C4-2B (cell line): ENCODE measurements at regions not wholly inside any gene's neighbourhood (a gene's known extent, or its start where the extent isn't known, plus 50 kb on each side); places are given as distances from the start of the nearest gene placed in this dataset.

Experiments
- H3K27ac ChIP-seq: fragments of 450-650 bp; 2 replicates; pipeline ENCODE4 v1.5.1; 2017
- CTCF ChIP-seq: fragments of 450-650 bp; conservative IDR thresholded peaks from 2 replicates; pipeline ENCODE4 v1.5.1; 2017; ENCODE audit warnings: mild to moderate bottlenecking
- ZFX ChIP-seq: fragments of 450-650 bp; IDR thresholded peaks from 2 replicates; pipeline ENCODE4 v1.6.1; 2017

GRCh38 chr13:50323440-50324065, 308.3 kb downstream of the KCNRG start:
- TF ChIP-seq ZFX (no peak), CTCF (no peak)
- H3K27ac ChIP-seq = no peak overlapping the region

- no peak for TF ChIP-seq CTCF
- TF ChIP-seq ZFX = no peak
- H3K27ac ChIP-seq = no peak overlapping the region
These were observed 311.0 kb downstream of the KCNRG start for GRCh38 chr13:50326271-50326670.

GRCh38 chr13:50326811-50327210, 311.6 kb downstream of the KCNRG start:
- TF ChIP-seq CTCF (no peak), ZFX (no peak)
- H3K27ac ChIP-seq = no peak overlapping the region

- TF ChIP-seq ZFX (no peak), CTCF (no peak)
These were observed 319.0 kb downstream of the KCNRG start for GRCh38 chr13:50334115-50334778.

GRCh38 chr13:50334944-50335343, 319.7 kb downstream of the KCNRG start:
- no peak overlapping the region for H3K27ac ChIP-seq

More at GRCh38 chr13:50334115-50334778, 319.0 kb downstream of the KCNRG start:
- H3K27ac ChIP-seq = peak overlapping the region; percentile 72

GRCh38 chr13:50339271-50339670, 324.0 kb downstream of the KCNRG start:
- no peak for TF ChIP-seq CTCF
- no peak overlapping the region for H3K27ac ChIP-seq

More at GRCh38 chr13:50334944-50335343, 319.7 kb downstream of the KCNRG start:
- TF ChIP-seq ZFX = no peak
- TF ChIP-seq CTCF = no peak

- TF ChIP-seq CTCF (no peak), ZFX (no peak)
- H3K27ac ChIP-seq = no peak overlapping the region
These were observed 324.9 kb downstream of the KCNRG start for GRCh38 chr13:50340146-50340545.
